ENCODE measurements at regions not wholly inside any gene's neighbourhood (a gene's known extent, or its start where the extent isn't known, plus 50 kb on each side); places are given as distances from the start of the nearest gene placed in this dataset.

- H3K4me3 ChIP-seq (ENCODE audit: extremely low read depth in 1 of 4, insufficient read depth in 2 of 4, low read depth in 3 of 4, low read length in 4 of 4), result no peak overlapping the region
- no peaks in the 10 kb centered on the region for H3K23me2 ChIP-seq (ENCODE audit: low read depth, low read length)
- no peaks in the 10 kb centered on the region for H3K4me1 ChIP-seq (replicated peaks in 1 of 4; ENCODE audit: control insufficient read depth in 3 of 4, insufficient read depth in 4 of 4, low read length in 3 of 4)
- CTCF ChIA-PET (ENCODE audit: partially characterized antibody), result no interaction called here
- no peak overlapping the region for H4K8ac ChIP-seq (ENCODE audit: extremely low read depth, insufficient read depth, low read length)
- H2AFZ ChIP-seq (ENCODE audit: low read length), result no peak overlapping the region
- DNase-seq (ENCODE audit: low read depth in 1 of 2, low spot score in 2 of 2) (no peak), FAIRE-seq (no peak)
- no peaks in the 10 kb centered on the region for H3K36me3 ChIP-seq (ENCODE audit: control insufficient read depth in 2 of 4, insufficient read depth in 4 of 4, low read length in 3 of 4)
- no peaks in the 10 kb centered on the region for H3K79me2 ChIP-seq (ENCODE audit: control insufficient read depth in 1 of 2, insufficient read depth in 2 of 2, low read length in 2 of 2)
- no peak overlapping the region for H3K56ac ChIP-seq (replicated peaks; ENCODE audit: insufficient read length, low read depth, low read length)
- H2BK12ac ChIP-seq (ENCODE audit: low read depth, low read length), result no peak overlapping the region
- no peak overlapping the region for H4K91ac ChIP-seq (replicated peaks; ENCODE audit: insufficient read length, low read length)
- TF ChIP-seq JUN (IDR thresholded peaks at IDR 0.05; ENCODE audit: low read depth, low read length), result no peak
- TF ChIP-seq BCL11A (IDR thresholded peaks at IDR 0.05; ENCODE audit: low read depth in 2 of 2, low read length in 2 of 2), result no peak
- no peak for TF ChIP-seq GTF2F1 (IDR thresholded peaks at IDR 0.05; ENCODE audit: borderline replicate concordance, low read depth, low read length)
- TF ChIP-seq POLR2AphosphoS5 (IDR thresholded peaks at IDR 0.05; ENCODE audit: low read depth, low read length), result no peak
- no peak for TF ChIP-seq HDAC6 (IDR thresholded peaks at IDR 0.05; ENCODE audit: low read depth, low read length)
- no peak for TF ChIP-seq NANOG (IDR thresholded peaks at IDR 0.05; ENCODE audit: insufficient read depth, low read depth, low read length, poor library complexity, severe bottlenecking)
- no peak for TF ChIP-seq ZNF274 (IDR thresholded peaks at IDR 0.05; ENCODE audit: borderline replicate concordance, extremely low read depth, low read length)
- TF ChIP-seq YY1 (IDR thresholded peaks at IDR 0.05; ENCODE audit: low read depth, low read length), result no peak
- no peak for TF ChIP-seq CBX5 (IDR thresholded peaks at IDR 0.05; ENCODE audit: low read depth, low read length)
- no peak overlapping the region for H2BK15ac ChIP-seq (ENCODE audit: low read length)
- no peaks in the 10 kb centered on the region for H4K20me1 ChIP-seq (replicated peaks in 1 of 2; ENCODE audit: control insufficient read depth in 1 of 2, insufficient read depth in 2 of 2, low read length in 2 of 2)
- no peak overlapping the region for H2AK5ac ChIP-seq (ENCODE audit: low read depth, low read length)
- H3K9me3 ChIP-seq (ENCODE audit: insufficient read depth in 2 of 2, low read depth in 1 of 2, low read length in 1 of 2), result no peaks in the 10 kb centered on the region
- no peak overlapping the region for H2BK20ac ChIP-seq (ENCODE audit: low read length)
- no peak overlapping the region for H3K27ac ChIP-seq (ENCODE audit: low read depth, low read length)
- H3K23ac ChIP-seq (ENCODE audit: insufficient read length), result no peak overlapping the region
- H3K14ac ChIP-seq (ENCODE audit: insufficient read length), result no peak overlapping the region
- H3K27me3 ChIP-seq (replicated peaks in 1 of 4; ENCODE audit: control insufficient read depth in 3 of 4, extremely low read depth in 1 of 4, insufficient read depth in 3 of 4, low read length in 3 of 4), result no peaks in the 10 kb centered on the region
- H3K79me1 ChIP-seq (ENCODE audit: low read depth, low read length), result no peaks in the 10 kb centered on the region
- no peak overlapping the region for H3K9ac ChIP-seq (replicated peaks in 1 of 4; ENCODE audit: extremely low read depth in 1 of 4, low read depth in 3 of 4, low read length in 3 of 4)
- H3K4ac ChIP-seq (replicated peaks; ENCODE audit: insufficient read length, low read depth, low read length), result no peak overlapping the region
- H2BK120ac ChIP-seq (replicated peaks; ENCODE audit: low read depth, low read length), result no peak overlapping the region
- no peak overlapping the region for H2BK5ac ChIP-seq (ENCODE audit: low read depth, low read length)
- H3K18ac ChIP-seq (ENCODE audit: extremely low read depth, low read length), result no peak overlapping the region
- no peak overlapping the region for H4K5ac ChIP-seq (ENCODE audit: insufficient read length, low read depth, low read length)
- WGBS, 2 experiments (ENCODE audit: extremely low coverage in 1 of 2, insufficient coverage in 1 of 2, insufficient read length in 1 of 2, insufficient replicate concordance in 2 of 2, low coverage in 1 of 2, low lambda C conversion rate in 2 of 2, missing lambda C conversion rate in 1 of 2), result 100% methylated on average over 1 of the region's 1 CpG; no CpG with 5 or more reads in 1 of the 2 experiments
- H3K4me2 ChIP-seq (ENCODE audit: insufficient read depth in 1 of 2, low read depth in 2 of 2, low read length in 2 of 2), result no peak overlapping the region
- POLR2A ChIA-PET (ENCODE audit: partially characterized antibody), result no interaction called here
Observed at GRCh38 chr2:161533218-161533617, 91.0 kb upstream of the SLC4A10 start.

Data from H1 (cell line).